ENCODE measurements at regions not wholly inside any gene's neighbourhood (a gene's known extent, or its start where the extent isn't known, plus 50 kb on each side); places are given as distances from the start of the nearest gene placed in this dataset.
"Not testable (repeated sequence)": the region's sequence is repeated elsewhere in the genome, so short reads cannot be mapped to it uniquely, and the experiment has no call there.

- H3K9ac ChIP-seq, result no peak overlapping the region
- peaks cover 18 to 34% (median 24%) of the 10 kb centered on the region in 11 experiments for H3K9me3 ChIP-seq (replicated peaks in 1 of 11)
- H3K4me2 ChIP-seq, result no peak overlapping the region
- no peak overlapping the region for H3K4me3 ChIP-seq
- no peaks in the 10 kb centered on the region for H3K27me3 ChIP-seq
- no peak overlapping the region for H3K27ac ChIP-seq
- TF ChIP-seq Cebpa-rat (IDR thresholded peaks at IDR 0.05), result no peak
- no peaks in the 10 kb centered on the region for H3K36me3 ChIP-seq
- H3K4me1 ChIP-seq, result no peaks in the 10 kb centered on the region
- no peaks in the 10 kb centered on the region for H4K20me1 ChIP-seq
Observed at GRCh38 chr7:110480964-110481363, 610.0 kb upstream of the LRRN3 start.

GRCh38 chr7:110483553-110483952, 607.4 kb upstream of the LRRN3 start:
- Histone ChIP-seq H3K4me2 (no peak overlapping the region), H4K20me1 (no peaks in the 10 kb centered on the region), H3K4me3 (no peak overlapping the region), H3K36me3 (no peaks in the 10 kb centered on the region), H3K27ac (no peak overlapping the region), H3K4me1 (no peaks in the 10 kb centered on the region), H3K27me3 (no peaks in the 10 kb centered on the region), H3K9me3 (replicated peaks in 1 of 11) (peaks cover 18 to 34% (median 24%) of the 10 kb centered on the region in 11 experiments), H3K9ac (no peak overlapping the region)
- no peak for TF ChIP-seq Cebpa-rat (IDR thresholded peaks at IDR 0.05)

- H3K4me1 ChIP-seq, result no peaks in the 10 kb centered on the region
- no peaks in the 10 kb centered on the region for H3K27me3 ChIP-seq
- H3K27ac ChIP-seq, result no peak overlapping the region
- no peak overlapping the region for H3K4me3 ChIP-seq
- H4K20me1 ChIP-seq, result no peaks in the 10 kb centered on the region
- peaks cover 18 to 28% (median 24%) of the 10 kb centered on the region in 11 experiments for H3K9me3 ChIP-seq (replicated peaks in 1 of 11)
- H3K4me2 ChIP-seq, result no peak overlapping the region
- no peak overlapping the region for H3K9ac ChIP-seq
- TF ChIP-seq Cebpa-rat (IDR thresholded peaks at IDR 0.05), result no peak
- H3K36me3 ChIP-seq, result no peaks in the 10 kb centered on the region
Observed at GRCh38 chr7:110484356-110484755, 606.6 kb upstream of the LRRN3 start.

GRCh38 chr7:110486549-110486948, 604.4 kb upstream of the LRRN3 start:
- Histone ChIP-seq H3K4me1 (no peaks in the 10 kb centered on the region), H3K9ac (no peak overlapping the region), H3K9me3 (replicated peaks in 1 of 11) (peaks cover 0 to 8% (median 5%) of the 10 kb centered on the region in 11 experiments; a peak in 11 of 22 replicates), H3K36me3 (no peaks in the 10 kb centered on the region), H3K4me3 (no peak overlapping the region), H4K20me1 (no peaks in the 10 kb centered on the region), H3K27ac (no peak overlapping the region), H3K4me2 (no peak overlapping the region), H3K27me3 (no peaks in the 10 kb centered on the region)
- no peak for TF ChIP-seq Cebpa-rat (IDR thresholded peaks at IDR 0.05)

GRCh38 chr7:110502888-110503465, 588.0 kb upstream of the LRRN3 start:
- H4K20me1 ChIP-seq, result no peaks in the 10 kb centered on the region
- TF ChIP-seq Cebpa-rat (IDR thresholded peaks at IDR 0.05), result no peak
- H3K27me3 ChIP-seq, result no peaks in the 10 kb centered on the region
- H3K4me3 ChIP-seq, result no peak overlapping the region
- no peaks in the 10 kb centered on the region for H3K9me3 ChIP-seq (replicated peaks in 1 of 11)
- no peak overlapping the region; a peak in 1 of 22 replicates for H3K27ac ChIP-seq
- peaks cover 0 to 7% (median 0%) of the 10 kb centered on the region in 10 experiments; a peak in 4 of 20 replicates for H3K4me1 ChIP-seq
- H3K4me2 ChIP-seq, result peak overlapping the region in 2 of 11 experiments; percentile 12 to 14; a peak in 2 of 22 replicates
- no peaks in the 10 kb centered on the region for H3K36me3 ChIP-seq
- H3K9ac ChIP-seq, result no peak overlapping the region

GRCh38 chr7:110507369-110507768, 583.6 kb upstream of the LRRN3 start:
- Histone ChIP-seq H3K9ac (no peak overlapping the region), H3K36me3 (no peaks in the 10 kb centered on the region), H4K20me1 (no peaks in the 10 kb centered on the region), H3K4me2 (no peak overlapping the region), H3K27ac (no peak overlapping the region), H3K27me3 (no peaks in the 10 kb centered on the region), H3K9me3 (replicated peaks in 1 of 11) (no peaks in the 10 kb centered on the region), H3K4me1 (peaks cover 0 to 7% (median 0%) of the 10 kb centered on the region in 10 experiments; a peak in 4 of 20 replicates), H3K4me3 (no peak overlapping the region)
- TF ChIP-seq Cebpa-rat (IDR thresholded peaks at IDR 0.05), result no peak

GRCh38 chr7:110507832-110508231, 583.1 kb upstream of the LRRN3 start:
- H3K4me3 ChIP-seq, result no peak overlapping the region
- H4K20me1 ChIP-seq, result no peaks in the 10 kb centered on the region
- H3K36me3 ChIP-seq, result no peaks in the 10 kb centered on the region
- H3K9me3 ChIP-seq (replicated peaks in 1 of 11), result no peaks in the 10 kb centered on the region
- no peak overlapping the region for H3K27ac ChIP-seq
- no peak overlapping the region for H3K9ac ChIP-seq
- peaks cover 0 to 5% (median 0%) of the 10 kb centered on the region in 10 experiments; a peak in 4 of 20 replicates for H3K4me1 ChIP-seq
- no peaks in the 10 kb centered on the region for H3K27me3 ChIP-seq
- TF ChIP-seq Cebpa-rat (IDR thresholded peaks at IDR 0.05), result no peak
- H3K4me2 ChIP-seq, result no peak overlapping the region

- H4K20me1 ChIP-seq, H3K27me3 ChIP-seq, H3K4me2 ChIP-seq, H3K4me3 ChIP-seq, H3K36me3 ChIP-seq, H3K9ac ChIP-seq, H3K4me1 ChIP-seq, H3K27ac ChIP-seq: not testable (repeated sequence)
- H3K9me3 ChIP-seq (replicated peaks in 1 of 11), result peaks cover 11 to 19% (median 18%) of the 10 kb centered on the region in 11 experiments; a peak in 21 of 22 replicates
Observed at GRCh38 chr7:110514975-110515551, 575.9 kb upstream of the LRRN3 start.

- no peaks in the 10 kb centered on the region for H4K20me1 ChIP-seq
- H3K9me3 ChIP-seq (replicated peaks in 1 of 11), result peaks cover 11 to 22% (median 18%) of the 10 kb centered on the region in 11 experiments; a peak in 21 of 22 replicates
- H3K4me2 ChIP-seq, result no peak overlapping the region
- H3K36me3 ChIP-seq, result no peaks in the 10 kb centered on the region
- no peaks in the 10 kb centered on the region for H3K27me3 ChIP-seq
- TF ChIP-seq Cebpa-rat (IDR thresholded peaks at IDR 0.05), result no peak
- no peak overlapping the region for H3K4me3 ChIP-seq
- no peaks in the 10 kb centered on the region for H3K4me1 ChIP-seq
- no peak overlapping the region for H3K27ac ChIP-seq
- no peak overlapping the region for H3K9ac ChIP-seq
Observed at GRCh38 chr7:110519851-110520250, 571.1 kb upstream of the LRRN3 start.

- H3K4me2 ChIP-seq, result no peak overlapping the region
- H3K4me3 ChIP-seq, result no peak overlapping the region
- no peak for TF ChIP-seq Cebpa-rat (IDR thresholded peaks at IDR 0.05)
- H4K20me1 ChIP-seq, result no peaks in the 10 kb centered on the region
- no peaks in the 10 kb centered on the region for H3K4me1 ChIP-seq
- H3K27ac ChIP-seq, result no peak overlapping the region
- peaks cover 11 to 22% (median 18%) of the 10 kb centered on the region in 11 experiments; a peak in 21 of 22 replicates for H3K9me3 ChIP-seq (replicated peaks in 1 of 11)
- no peaks in the 10 kb centered on the region for H3K36me3 ChIP-seq
- no peak overlapping the region for H3K9ac ChIP-seq
- no peaks in the 10 kb centered on the region for H3K27me3 ChIP-seq
Observed at GRCh38 chr7:110521357-110521911, 569.5 kb upstream of the LRRN3 start.
